SH-SY5Y (cell line): ENCODE measurements at regions not wholly inside any gene's neighbourhood (a gene's known extent, or its start where the extent isn't known, plus 50 kb on each side); places are given as distances from the start of the nearest gene placed in this dataset.
A peak's percentile ranks its signal among the peaks of the same experiment; 100 is the strongest.

Experiments used
- GATA2 ChIP-seq: IDR thresholded peaks from 2 replicates; pipeline ENCODE4 v1.6.1; 2011; ENCODE audit warnings: mild to moderate bottlenecking, low read depth, low read length
- GATA3 ChIP-seq: IDR thresholded peaks from 2 replicates; pipeline ENCODE4 v1.6.1; 2011; ENCODE audit warnings: low read depth, mild to moderate bottlenecking, low read length, moderate library complexity

DNA sequence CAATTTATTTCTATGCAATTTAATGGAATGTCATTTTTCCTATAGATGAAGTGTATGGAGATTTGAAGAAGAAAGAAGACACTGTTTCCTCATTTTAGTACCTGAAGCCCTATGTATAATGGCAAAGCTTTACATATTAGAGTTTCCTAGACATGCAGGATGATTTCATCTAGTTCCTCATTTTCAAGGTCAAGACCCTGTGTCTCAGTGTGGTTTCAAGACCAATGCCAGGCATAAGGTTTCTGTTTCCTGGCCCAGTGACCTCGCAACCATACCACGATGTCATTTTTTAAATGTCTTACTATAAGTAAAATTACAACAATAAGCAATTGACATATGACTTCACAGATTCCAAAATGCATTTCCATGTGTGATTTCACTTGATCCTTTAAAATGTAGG is 336.5 kb upstream of the PRKCQ start:
- TF ChIP-seq GATA3, result no peak
- TF ChIP-seq GATA2, result no peak

DNA sequence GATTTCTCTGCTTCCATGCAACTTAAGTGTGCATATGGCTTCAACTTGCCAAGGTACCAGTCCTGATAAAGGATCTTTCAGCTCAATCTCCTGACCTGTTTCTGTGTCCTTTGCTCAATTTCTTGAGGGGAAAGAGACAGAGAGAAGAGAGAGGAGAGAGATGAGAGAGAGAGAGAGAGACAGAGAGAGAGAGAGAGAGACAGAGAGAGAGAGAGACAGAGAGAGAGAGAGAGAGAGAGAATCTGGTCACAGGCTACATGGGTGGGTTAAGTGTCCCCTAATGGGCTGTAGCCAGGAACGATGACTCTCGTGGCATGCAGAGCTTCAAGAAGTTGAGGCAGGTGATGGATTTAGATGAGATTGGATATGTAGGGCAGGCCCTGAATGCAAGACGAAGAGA is 335.2 kb upstream of the PRKCQ start:
- no peak for TF ChIP-seq GATA3
- TF ChIP-seq GATA2, result no peak

DNA sequence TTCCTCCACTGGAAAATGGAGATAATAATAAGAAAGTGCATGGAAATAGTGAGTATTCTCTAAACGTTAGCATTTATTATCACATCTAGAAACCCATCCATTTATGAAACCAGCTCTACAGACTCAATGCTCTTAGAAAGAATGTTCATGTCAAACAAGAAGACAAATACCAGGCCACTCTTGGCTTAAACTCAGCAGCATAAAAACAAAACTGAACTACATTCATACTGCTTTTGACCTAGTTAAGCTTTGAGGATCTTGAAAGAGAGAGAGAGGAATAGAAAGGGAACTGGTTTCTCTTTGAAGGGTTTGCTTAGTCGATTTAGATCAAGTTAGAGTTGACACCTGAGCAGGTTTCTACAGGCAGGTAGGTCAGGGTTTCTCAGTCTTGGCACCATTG is 332.9 kb upstream of the PRKCQ start:
- TF ChIP-seq GATA3 (no peak), GATA2 (no peak)

DNA sequence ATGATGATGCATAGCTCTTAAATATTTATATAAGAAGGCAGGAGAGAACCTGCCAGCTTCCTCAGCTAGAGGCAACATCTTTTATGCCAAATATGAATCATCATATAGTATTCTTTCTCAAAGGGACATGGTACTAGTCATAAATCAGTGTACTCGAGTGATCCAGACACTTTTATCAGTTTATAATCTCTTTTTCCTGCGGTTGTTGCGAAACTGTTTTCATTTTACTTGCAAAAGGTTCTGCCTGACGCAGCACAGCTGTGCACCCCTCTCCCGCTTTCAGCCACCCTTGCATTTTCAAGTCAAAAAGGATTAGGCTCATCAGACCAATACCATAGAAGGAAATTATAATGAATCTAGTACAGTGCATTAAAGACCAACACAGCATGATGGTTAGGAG is 332.3 kb upstream of the PRKCQ start:
- TF ChIP-seq GATA2, result no peak
- no peak for TF ChIP-seq GATA3

DNA sequence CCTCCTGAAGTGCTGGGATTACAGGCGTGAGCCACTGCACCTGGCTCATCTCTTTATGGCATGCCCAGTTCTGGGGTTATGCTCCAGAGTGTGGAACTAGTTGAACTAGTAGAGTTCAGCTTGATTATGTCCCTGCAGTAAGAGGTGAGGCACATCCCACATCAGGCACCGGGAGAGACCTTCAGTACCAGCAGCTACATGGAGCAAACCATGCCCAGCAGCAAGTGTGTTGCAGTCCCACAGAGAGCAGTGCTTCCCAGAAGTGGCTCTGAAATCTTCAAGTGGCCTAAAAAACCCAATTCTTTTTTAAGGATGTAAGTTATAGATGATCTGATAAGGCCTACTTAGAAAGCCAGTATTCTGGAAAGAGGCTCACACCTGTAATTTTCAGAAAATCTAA is 331.9 kb upstream of the PRKCQ start:
- no peak for TF ChIP-seq GATA2
- TF ChIP-seq GATA3, result no peak

DNA sequence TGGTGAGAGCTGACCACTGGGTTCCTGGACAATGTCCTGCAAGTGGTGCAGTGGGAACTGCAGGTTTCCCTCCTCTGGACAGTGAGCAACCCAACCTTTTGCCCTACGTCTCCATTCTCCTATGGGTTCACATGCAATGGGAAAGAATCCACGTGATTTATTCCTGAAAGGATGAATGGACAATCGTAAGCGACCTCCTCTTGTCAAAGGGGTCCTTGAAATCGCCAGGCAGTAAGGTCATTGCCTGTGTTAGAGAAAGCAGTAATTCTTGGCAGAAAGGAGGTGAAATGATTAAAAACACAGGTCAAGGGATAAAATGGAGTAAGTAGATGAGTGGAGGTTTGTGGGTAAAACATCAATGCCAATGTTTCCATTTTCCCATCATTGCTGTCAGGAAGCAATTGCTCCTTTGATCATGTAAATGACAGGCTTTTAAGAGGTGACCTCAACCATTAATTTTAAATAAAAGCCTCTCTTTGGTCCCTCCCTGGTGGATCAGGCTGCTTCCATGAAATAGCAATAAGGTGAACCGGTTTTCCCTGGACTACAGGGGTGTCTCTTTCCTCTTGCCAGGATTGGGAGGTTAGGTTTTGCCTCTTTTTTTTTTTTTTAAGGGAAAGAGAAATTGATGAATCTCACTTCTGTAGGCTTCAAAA is 330.0 kb upstream of the PRKCQ start:
- TF ChIP-seq GATA2 (no peak), GATA3 (no peak)

DNA sequence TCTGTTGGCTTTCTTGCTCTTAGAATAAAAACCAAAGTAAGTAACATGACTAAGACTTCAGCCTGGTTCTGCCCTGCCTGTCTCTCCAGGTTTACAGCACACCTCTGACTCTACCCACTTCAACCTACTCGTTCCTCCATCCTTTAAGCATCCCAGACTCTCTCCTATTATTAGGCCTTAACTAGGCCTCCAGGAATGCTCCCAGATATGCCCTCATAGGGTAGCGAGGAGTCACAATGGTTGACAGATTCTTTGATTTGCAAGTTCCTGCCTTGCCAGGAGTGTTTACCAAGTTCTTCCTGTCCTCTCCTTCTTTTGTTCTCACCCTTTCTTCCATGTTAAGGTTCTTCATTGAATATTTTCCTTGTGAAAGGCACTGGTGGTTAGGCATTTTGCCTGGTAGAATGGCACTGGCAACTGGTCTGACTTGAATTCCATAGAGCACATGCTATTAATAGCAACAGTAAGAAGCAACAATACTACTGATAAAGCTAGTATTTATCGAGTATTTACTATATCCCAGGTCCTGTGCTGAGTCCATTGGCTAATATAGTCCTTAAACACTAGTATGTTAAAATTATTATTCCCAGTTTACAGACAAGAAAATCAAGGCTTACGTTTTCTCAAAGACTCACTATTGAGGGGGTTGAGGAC is 327.9 kb upstream of the PRKCQ start:
- TF ChIP-seq GATA3, result no peak
- no peak for TF ChIP-seq GATA2

DNA sequence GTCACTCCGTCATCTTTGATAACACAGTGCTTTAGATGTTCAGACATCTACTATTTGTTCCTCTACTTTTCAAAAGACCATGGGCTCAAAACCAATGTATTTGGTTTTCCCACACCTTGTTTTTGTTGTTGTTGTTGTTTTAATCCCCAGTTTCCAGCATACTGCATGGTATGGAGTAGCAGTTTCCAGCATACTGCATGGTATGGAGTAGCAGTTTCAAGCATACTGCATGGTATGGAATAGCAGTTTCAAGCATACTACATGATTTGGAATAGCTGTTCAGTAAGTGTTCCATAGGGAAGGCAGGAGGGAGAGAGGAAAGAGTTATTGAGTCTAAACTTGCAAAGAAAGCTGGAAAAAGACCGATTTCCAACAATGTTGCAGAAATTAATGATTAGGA is 314.3 kb upstream of the PRKCQ start:
- TF ChIP-seq GATA3 (no peak), GATA2 (no peak)

DNA sequence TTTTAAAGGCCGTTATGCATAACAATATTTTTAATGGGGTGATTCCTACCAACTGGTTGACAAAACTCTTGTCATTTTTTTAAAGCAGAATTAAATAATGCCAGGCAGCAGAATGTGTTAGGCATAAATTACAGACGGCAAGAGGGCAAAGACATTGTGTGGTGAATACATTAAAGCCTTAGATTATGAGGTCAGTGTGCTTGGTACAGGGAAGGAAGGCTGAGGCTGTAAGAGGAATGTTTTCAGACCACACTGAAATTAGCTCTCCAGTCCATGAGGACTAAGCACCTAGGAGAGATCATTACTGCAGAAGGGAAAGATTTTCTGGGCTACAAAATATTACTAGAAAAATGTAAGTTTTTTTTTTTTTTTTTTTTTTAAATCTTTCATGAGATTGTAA is 312.8 kb upstream of the PRKCQ start:
- TF ChIP-seq GATA3 (no peak), GATA2 (no peak)

DNA sequence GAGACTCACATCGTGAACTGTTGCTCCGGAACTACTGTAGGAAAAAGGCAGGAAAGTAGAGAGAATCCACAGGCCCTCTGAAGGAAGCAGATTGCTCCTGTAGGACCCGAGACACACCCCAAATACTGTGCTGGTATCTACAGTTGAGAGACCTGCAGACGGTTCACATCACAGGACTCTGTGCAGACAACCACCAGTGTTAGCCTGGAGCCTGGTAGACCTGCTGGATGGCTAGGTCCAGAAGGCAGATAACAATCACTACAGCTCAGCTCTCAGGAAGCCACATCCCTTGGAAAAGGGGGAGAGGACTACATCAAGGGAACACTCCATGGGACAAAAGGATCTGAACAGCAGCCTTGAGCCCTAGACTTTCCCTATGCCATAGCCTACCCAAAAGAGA is 311.8 kb upstream of the PRKCQ start:
- TF ChIP-seq GATA2 (peak; percentile 59; the same call in 1 of the 2 replicates), GATA3 (no peak)

DNA sequence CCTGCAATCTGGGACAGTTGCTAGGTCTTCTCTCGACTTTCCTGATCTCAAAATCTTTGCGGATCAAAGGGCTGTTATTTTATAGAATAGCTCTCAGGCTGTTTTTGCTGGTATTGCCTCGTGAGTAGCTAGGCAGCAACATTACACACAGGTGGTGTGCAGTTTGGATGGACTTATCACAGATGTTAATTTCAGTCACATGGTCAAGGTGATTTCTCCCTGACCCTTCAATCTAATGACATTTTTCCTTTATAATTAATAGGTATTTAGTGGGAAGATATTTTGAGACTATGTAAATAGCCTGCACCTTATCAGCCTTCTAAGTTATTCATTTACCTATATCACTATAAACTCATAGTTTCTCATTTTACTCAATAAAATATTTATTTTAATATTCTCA is 309.6 kb upstream of the PRKCQ start:
- no peak for TF ChIP-seq GATA3
- TF ChIP-seq GATA2, result no peak

DNA sequence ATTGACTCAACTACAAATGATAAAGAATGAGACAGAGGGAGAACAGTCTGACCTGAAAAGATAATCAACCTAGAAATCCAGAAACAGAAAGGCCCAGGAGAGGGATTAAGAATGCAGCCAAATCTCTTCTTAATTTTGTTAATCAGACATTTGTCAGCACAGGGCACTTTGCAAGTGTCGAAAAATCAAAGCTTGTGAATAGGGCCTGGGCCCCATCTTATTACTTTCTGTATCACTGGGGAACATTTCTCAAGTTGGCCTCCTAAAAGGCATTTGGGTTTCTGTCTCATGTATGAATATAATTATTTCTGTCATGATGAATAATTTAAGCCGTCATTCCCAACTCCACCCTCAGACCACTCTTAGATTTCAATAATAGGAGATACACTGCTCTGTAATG is 308.4 kb upstream of the PRKCQ start:
- TF ChIP-seq GATA2 (no peak), GATA3 (no peak)

DNA sequence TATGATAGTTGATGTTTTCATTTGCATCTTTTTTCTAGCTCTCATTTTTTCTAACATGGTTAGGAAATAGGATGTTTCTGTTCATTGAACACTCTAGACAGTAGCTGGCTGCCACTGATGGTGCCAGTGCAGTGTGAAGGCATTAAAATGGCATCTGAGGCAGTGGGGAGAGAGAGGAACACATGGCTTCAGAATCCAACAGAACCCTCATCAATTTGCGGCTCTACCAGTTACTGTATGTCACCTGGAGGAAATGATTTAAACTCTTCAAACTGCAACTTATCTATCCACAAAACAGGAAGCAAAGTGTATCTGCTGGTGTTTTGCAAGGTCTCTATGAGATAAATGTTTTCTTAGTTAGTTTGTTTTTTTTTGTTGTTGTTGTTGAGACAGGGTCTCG is 305.2 kb upstream of the PRKCQ start:
- TF ChIP-seq GATA3, result no peak
- no peak for TF ChIP-seq GATA2

DNA sequence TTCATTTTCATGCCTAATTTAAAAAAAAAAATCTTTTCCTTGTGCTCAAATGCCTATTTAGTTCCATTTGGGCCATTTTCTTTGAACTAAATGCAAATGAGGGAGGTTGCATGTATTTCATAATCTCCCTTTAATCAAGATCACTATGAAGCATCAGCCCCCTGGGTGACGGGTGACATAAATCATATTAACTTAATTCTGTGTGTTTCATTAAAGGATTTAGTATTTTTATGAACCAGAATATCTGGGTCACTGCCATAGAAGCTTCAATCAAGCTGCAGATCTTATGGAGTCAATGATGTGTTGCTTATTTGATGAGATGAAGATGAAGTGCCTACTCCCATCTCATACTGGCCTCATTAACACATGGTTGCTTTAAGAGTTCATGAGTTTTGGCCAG is 301.9 kb upstream of the PRKCQ start:
- TF ChIP-seq GATA3 (no peak), GATA2 (no peak)

DNA sequence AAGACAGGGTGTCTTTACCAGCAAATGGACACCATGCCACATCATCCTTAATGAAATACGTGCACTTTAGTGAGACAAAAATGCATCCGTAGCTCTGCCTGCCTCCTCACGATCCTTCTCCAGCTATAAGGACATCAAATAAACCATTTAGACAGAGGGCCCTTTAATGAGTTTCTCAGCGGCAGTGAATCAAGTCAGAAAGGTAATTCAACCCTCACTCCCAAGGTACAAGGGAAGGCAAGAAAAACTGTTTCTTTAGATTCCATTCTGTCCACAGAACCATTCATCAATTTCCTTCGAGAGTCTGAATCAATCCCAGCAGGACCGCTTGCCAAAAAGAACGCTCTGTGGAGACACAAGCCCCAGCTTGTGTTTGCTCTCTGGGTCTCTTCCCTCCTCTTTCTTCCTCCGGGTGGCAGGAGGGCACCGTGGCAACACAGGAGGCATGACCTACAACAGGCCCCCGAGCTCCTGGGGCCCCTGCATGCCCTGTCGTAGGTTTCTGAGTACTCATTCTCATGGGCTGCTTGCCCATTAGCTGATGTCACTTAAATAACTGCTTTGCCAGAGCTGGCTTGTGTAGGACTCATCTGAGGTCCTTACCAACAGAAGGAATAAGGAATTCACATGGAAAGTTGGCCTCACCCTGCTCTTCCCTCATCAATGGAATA is 297.8 kb upstream of the PRKCQ start:
- TF ChIP-seq GATA2 (no peak), GATA3 (no peak)
